Karpas-422 (cell line): ENCODE measurements at regions not wholly inside any gene's neighbourhood (a gene's known extent, or its start where the extent isn't known, plus 50 kb on each side); places are given as distances from the start of the nearest gene placed in this dataset.

Experiments used
- DNase-seq: peaks from one replicate; pipeline ENCODE4 v3.0.0-alpha.2; 2015
- H2AFZ ChIP-seq: fragments of 200-600 bp; sonication (generic); 2 replicates; pipeline ENCODE4 v1.6.1; 2014; ENCODE audit warnings: antibody characterized with exemption, low read length, mixed read lengths
- H3K27ac ChIP-seq: fragments of 200-600 bp; sonication (generic); 2 replicates; pipeline ENCODE4 v1.5.1; 2014; ENCODE audit warnings: mild to moderate bottlenecking, low read length, moderate library complexity
- H3K27me3 ChIP-seq: fragments of 200-600 bp; sonication (generic); 2 replicates; pipeline ENCODE4 v1.6.1; 2014; ENCODE audit warnings: low read length, mixed read lengths
- H3K36me3 ChIP-seq: fragments of 200-600 bp; sonication (generic); 2 replicates; pipeline ENCODE4 v1.6.1; 2014; ENCODE audit warnings: low read length, mixed read lengths; ENCODE audit not compliant: insufficient read depth
- H3K4me1 ChIP-seq: fragments of 200-600 bp; sonication (generic); 2 replicates; pipeline ENCODE4 v1.6.1; 2014; ENCODE audit warnings: mild to moderate bottlenecking, low read length, mixed read lengths
- H3K4me2 ChIP-seq: fragments of 200-600 bp; sonication (generic); 2 replicates; pipeline ENCODE4 v1.6.1; 2014; ENCODE audit warnings: low read length, low read depth, mild to moderate bottlenecking; ENCODE audit not compliant: poor library complexity, severe bottlenecking
- H3K4me3 ChIP-seq: fragments of 200-600 bp; sonication (generic); 2 replicates; pipeline ENCODE4 v1.5.1; 2014; ENCODE audit warnings: mild to moderate bottlenecking, antibody characterized with exemption, low read length, mixed read lengths
- H3K79me2 ChIP-seq: fragments of 200-600 bp; sonication (generic); 2 replicates; pipeline ENCODE4 v1.6.1; 2014; ENCODE audit warnings: mild to moderate bottlenecking, low read length, mixed read lengths
- H3K9ac ChIP-seq: fragments of 200-600 bp; sonication (generic); 2 replicates; pipeline ENCODE4 v1.6.0; 2014; ENCODE audit warnings: low read length
- H3K9me2 ChIP-seq: fragments of 200-600 bp; sonication (generic), shearing (Covaris generic); replicated peaks from 2 replicates; pipeline ENCODE4 v1.6.0; 2014; ENCODE audit warnings: mild to moderate bottlenecking, low read length, moderate library complexity; ENCODE audit not compliant: insufficient read depth
- H3K9me3 ChIP-seq: fragments of 300-700, 200-600 bp; sonication (generic); 2 replicates; pipeline ENCODE4 v1.6.1; 2014; ENCODE audit warnings: low read length, mixed read lengths
- H4K20me1 ChIP-seq: fragments of 200-600 bp; sonication (generic); 2 replicates; pipeline ENCODE4 v1.6.1; 2014; ENCODE audit warnings: mild to moderate bottlenecking, antibody characterized with exemption, low read length, low read depth; ENCODE audit not compliant: insufficient read depth

DNA sequence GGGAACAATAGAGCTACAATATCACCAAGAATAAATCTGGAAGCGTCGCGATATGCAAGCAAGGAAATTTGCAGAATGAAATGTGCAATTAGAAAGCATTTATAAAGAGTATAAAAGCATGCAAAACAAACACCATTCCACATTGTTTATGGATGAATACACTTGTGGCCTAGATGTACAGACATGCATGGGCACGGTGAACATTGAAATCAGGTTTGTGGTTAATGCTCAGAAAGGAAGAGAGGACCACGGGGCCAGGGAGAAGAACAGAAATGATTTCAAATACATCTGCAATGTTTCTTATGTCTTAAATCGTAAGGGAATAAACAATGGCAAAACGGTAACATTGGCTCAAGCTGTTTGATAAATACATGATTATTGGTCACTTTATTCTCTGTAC, 235.9 kb downstream of the FOXL1 start:
- H3K79me2 ChIP-seq: no peaks in the 10 kb centered on the region
- no peaks in the 10 kb centered on the region for H3K4me1 ChIP-seq
- DNase-seq: no peak
- H3K27ac ChIP-seq: no peak overlapping the region
- H3K36me3 ChIP-seq: no peaks in the 10 kb centered on the region
- H3K9me3 ChIP-seq: no peaks in the 10 kb centered on the region
- no peak overlapping the region for H3K4me3 ChIP-seq
- no peak overlapping the region for H2AFZ ChIP-seq
- no peaks in the 10 kb centered on the region for H4K20me1 ChIP-seq
- H3K4me2 ChIP-seq: no peak overlapping the region
- no peaks in the 10 kb centered on the region for H3K27me3 ChIP-seq
- H3K9ac ChIP-seq: no peak overlapping the region
- no peaks in the 10 kb centered on the region for H3K9me2 ChIP-seq

DNA sequence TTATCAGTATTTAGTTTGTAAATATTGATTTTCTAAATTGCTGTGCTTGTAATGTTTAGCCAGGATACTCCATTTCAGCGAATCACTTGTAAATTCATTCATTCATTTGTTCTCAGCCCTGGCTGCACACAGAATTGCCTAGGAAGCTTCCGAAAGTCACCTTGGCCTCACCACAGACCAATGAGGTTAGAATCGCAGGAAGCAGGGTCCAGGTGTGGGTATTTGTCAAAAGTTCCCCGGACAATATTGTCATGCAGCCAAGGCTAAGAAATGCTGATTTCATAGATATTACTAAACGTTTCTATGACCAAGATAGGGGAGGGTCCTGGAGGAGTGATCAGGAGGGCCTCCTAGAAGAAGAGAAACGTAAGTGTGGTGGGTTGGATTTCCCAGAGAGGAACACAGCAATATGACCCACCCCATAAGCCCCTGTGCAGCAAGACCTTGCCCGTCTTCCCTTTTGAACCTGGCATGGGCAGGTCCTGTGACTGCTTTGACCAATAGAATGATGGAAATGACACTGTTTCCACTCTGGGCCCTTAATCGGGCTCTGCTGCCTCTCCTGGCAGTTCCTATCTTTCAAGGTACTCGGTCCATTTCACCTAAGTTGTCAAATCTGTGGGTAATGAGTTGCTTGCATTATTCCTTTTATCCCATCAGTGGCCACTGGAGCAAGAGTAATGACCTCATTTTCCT, 238.7 kb downstream of the FOXL1 start:
- H3K4me2 ChIP-seq: no peak overlapping the region
- H3K27ac ChIP-seq: no peak overlapping the region
- H3K4me3 ChIP-seq: no peak overlapping the region
- no peaks in the 10 kb centered on the region for H3K27me3 ChIP-seq
- no peak overlapping the region for H2AFZ ChIP-seq
- H4K20me1 ChIP-seq: no peaks in the 10 kb centered on the region
- DNase-seq: no peak
- H3K9me2 ChIP-seq: no peaks in the 10 kb centered on the region
- H3K9ac ChIP-seq: no peak overlapping the region
- no peaks in the 10 kb centered on the region for H3K36me3 ChIP-seq
- H3K4me1 ChIP-seq: no peaks in the 10 kb centered on the region
- no peaks in the 10 kb centered on the region for H3K79me2 ChIP-seq
- H3K9me3 ChIP-seq: no peaks in the 10 kb centered on the region

DNA sequence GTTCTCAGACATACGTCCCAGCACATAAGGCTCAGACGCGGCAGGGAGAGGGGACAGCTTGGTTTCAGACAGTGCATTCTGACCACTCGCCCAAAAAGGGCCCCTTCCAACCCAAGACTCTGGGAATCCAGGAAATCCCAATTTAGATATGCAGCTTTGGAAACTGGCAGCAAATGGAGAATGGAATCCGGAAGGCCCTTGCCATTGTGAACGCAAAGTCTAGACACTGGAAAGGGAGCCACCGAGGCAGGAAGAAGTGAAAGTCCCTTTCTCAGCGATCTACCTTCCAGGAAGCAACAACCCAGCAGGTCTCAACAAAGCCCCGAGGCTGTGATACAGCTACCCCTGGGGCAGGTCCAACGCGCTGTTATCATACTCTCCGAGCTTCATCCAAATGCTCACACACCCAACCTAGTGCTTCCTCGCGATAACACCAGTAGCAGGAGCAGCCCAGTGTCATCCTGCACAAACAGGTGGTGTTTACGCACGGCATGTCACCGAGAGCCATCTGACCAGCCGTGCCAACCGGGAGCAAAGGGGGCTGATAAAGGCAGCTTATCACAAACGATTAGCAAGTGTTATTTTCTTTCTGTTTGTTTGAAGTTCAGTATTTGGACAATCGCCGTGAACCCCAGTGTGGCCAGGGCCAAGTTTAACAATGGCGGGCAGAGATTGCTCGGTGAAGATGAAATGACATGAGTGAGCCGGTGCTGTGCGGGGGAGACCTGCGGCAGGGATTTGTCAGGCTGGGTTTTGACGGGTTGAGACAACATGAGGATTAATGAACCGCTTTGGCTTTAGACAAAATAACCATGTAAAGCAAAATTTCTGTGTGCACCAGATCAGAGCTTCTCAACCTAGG, 240.6 kb downstream of the FOXL1 start:
- Histone ChIP-seq H2AFZ (no peak overlapping the region), H4K20me1 (no peaks in the 10 kb centered on the region), H3K9me2 (no peaks in the 10 kb centered on the region), H3K27me3 (no peaks in the 10 kb centered on the region), H3K27ac (no peak overlapping the region), H3K36me3 (no peaks in the 10 kb centered on the region), H3K79me2 (no peaks in the 10 kb centered on the region), H3K4me2 (no peak overlapping the region), H3K4me1 (no peaks in the 10 kb centered on the region), H3K9me3 (no peaks in the 10 kb centered on the region), H3K9ac (no peak overlapping the region), H3K4me3 (no peak overlapping the region)
- no peak for DNase-seq

GRCh38 chr16:86819533-86819892, 241.2 kb downstream of the FOXL1 start:
- Histone ChIP-seq H3K4me1 (no peaks in the 10 kb centered on the region), H3K27ac (no peak overlapping the region), H3K4me2 (no peak overlapping the region)

DNA sequence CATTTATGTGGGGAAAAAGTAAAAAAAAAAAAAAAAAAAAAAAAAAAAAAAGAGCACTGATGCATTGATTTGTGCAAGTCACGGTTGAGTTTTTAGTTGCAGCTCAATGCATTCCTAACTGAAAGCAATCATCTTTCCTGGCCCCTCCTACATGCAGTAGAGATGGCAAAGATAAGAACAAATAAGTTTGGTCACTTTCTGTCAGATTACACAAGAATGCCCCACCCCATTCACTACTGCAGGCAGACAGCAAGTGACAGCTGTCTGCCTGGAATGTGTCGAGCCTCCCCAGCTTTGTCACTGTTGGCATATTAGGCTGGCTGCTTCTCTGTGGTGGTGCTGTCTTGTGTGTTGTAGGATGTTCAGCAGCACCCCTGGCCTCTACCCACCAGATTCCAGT, 243.5 kb downstream of the FOXL1 start:
- no peak overlapping the region for H3K4me3 ChIP-seq
- H3K4me1 ChIP-seq: no peaks in the 10 kb centered on the region
- no peaks in the 10 kb centered on the region for H3K9me3 ChIP-seq
- H3K79me2 ChIP-seq: no peaks in the 10 kb centered on the region
- DNase-seq: no peak
- no peak overlapping the region for H2AFZ ChIP-seq
- no peaks in the 10 kb centered on the region for H3K9me2 ChIP-seq
- H3K36me3 ChIP-seq: no peaks in the 10 kb centered on the region
- no peak overlapping the region for H3K27ac ChIP-seq
- no peaks in the 10 kb centered on the region for H3K27me3 ChIP-seq
- no peak overlapping the region for H3K4me2 ChIP-seq
- H4K20me1 ChIP-seq: no peaks in the 10 kb centered on the region
- H3K9ac ChIP-seq: no peak overlapping the region

More at GRCh38 chr16:86819533-86819892, 241.2 kb downstream of the FOXL1 start:
- H2AFZ ChIP-seq: no peak overlapping the region
- H3K9ac ChIP-seq: no peak overlapping the region
- H3K79me2 ChIP-seq: no peaks in the 10 kb centered on the region
- DNase-seq: no peak
- no peaks in the 10 kb centered on the region for H4K20me1 ChIP-seq
- H3K27me3 ChIP-seq: no peaks in the 10 kb centered on the region
- no peaks in the 10 kb centered on the region for H3K9me3 ChIP-seq
- H3K4me3 ChIP-seq: no peak overlapping the region
- no peaks in the 10 kb centered on the region for H3K36me3 ChIP-seq
- H3K9me2 ChIP-seq: no peaks in the 10 kb centered on the region

GRCh38 chr16:86823125-86823524, 244.8 kb downstream of the FOXL1 start:
- Histone ChIP-seq H3K27me3 (no peaks in the 10 kb centered on the region), H3K9ac (no peak overlapping the region), H3K4me3 (no peak overlapping the region), H3K79me2 (no peaks in the 10 kb centered on the region), H3K4me1 (no peaks in the 10 kb centered on the region), H2AFZ (no peak overlapping the region), H4K20me1 (no peaks in the 10 kb centered on the region), H3K9me3 (no peaks in the 10 kb centered on the region), H3K36me3 (no peaks in the 10 kb centered on the region), H3K9me2 (no peaks in the 10 kb centered on the region), H3K4me2 (no peak overlapping the region), H3K27ac (no peak overlapping the region)
- no peak for DNase-seq

DNA sequence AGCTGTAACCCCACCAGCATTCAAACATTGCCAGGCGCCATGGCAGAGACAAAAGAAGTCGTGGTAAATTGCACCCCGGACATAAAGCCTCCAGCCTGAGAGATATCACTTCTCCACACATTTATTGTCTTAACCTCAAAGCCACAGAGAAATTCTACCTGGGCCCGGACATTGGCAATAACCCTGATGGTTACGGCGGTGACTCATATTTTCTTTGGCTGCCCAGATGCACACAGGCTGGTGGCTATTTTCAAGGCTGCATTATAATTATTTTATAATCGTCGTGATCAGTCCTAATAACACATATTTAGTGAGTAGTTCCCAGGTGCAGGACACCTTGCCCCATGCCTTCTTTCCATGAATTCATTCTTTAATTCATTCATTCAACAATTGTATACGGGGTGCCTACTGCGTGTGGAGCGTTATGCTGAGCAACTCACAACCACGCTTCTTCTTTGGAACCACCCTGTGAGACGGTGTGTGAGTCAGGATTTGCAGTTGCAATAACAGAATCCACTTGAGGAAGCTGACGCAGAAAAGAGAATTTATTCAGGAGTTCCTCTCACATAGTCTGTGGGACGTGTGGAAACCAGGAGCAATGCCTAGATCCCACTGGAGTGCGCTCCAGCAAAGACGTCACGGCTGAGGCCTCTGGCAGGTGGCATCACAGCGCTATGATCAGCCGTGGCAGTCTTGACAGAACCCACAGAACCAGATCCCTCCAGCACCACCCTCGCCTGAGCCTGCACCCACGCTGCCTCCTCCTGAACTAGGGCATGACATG, 245.7 kb downstream of the FOXL1 start:
- Histone ChIP-seq H3K9ac (no peak overlapping the region), H2AFZ (no peak overlapping the region), H3K4me2 (no peak overlapping the region)

GRCh38 chr16:86824751-86825296, 246.5 kb downstream of the FOXL1 start:
- Histone ChIP-seq H3K4me2 (no peak overlapping the region), H3K9me2 (no peaks in the 10 kb centered on the region), H2AFZ (no peak overlapping the region), H3K79me2 (no peaks in the 10 kb centered on the region), H3K27ac (no peak overlapping the region), H3K4me3 (no peak overlapping the region), H3K9ac (no peak overlapping the region), H3K36me3 (no peaks in the 10 kb centered on the region), H4K20me1 (no peaks in the 10 kb centered on the region), H3K9me3 (no peaks in the 10 kb centered on the region), H3K4me1 (no peaks in the 10 kb centered on the region), H3K27me3 (no peaks in the 10 kb centered on the region)
- DNase-seq: no peak

More for the DNA sequence above, 245.7 kb downstream of the FOXL1 start:
- H3K36me3 ChIP-seq: no peaks in the 10 kb centered on the region
- H3K4me3 ChIP-seq: no peak overlapping the region
- no peaks in the 10 kb centered on the region for H3K27me3 ChIP-seq
- no peak for DNase-seq
- H3K27ac ChIP-seq: no peak overlapping the region
- no peaks in the 10 kb centered on the region for H3K9me2 ChIP-seq
- no peaks in the 10 kb centered on the region for H4K20me1 ChIP-seq
- no peaks in the 10 kb centered on the region for H3K4me1 ChIP-seq
- no peaks in the 10 kb centered on the region for H3K79me2 ChIP-seq
- H3K9me3 ChIP-seq: no peaks in the 10 kb centered on the region
